T-helper 1 cell (primary cell): ENCODE measurements at regions not wholly inside any gene's neighbourhood (a gene's known extent, or its start where the extent isn't known, plus 50 kb on each side); places are given as distances from the start of the nearest gene placed in this dataset.

Experiments
- DNase-seq, 5 donors: peaks; one replicate each; pipeline ENCODE4 v3.0.0-alpha.2; 2012 to 2020

DNA sequence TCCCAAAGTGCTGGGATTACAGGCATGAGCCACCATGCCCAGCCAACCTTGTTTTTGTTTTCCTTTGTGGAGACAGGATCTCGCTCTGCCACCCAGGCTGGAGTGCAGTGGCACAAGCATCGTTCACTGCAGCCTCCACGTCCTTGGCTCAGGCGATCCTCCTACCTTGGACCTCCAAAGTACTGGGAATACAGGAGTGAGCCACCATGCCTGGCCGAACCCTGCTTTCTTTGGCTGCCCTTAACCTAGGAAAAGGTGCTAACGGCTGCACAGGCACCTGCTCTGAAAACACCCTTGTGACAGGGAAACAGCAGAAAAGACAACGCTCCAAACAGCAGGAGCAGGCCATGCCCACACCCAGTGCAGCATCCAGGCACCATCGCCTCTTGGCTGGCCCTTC, 71.9 kb downstream of the OAT start:
- no peak for DNase-seq

DNA sequence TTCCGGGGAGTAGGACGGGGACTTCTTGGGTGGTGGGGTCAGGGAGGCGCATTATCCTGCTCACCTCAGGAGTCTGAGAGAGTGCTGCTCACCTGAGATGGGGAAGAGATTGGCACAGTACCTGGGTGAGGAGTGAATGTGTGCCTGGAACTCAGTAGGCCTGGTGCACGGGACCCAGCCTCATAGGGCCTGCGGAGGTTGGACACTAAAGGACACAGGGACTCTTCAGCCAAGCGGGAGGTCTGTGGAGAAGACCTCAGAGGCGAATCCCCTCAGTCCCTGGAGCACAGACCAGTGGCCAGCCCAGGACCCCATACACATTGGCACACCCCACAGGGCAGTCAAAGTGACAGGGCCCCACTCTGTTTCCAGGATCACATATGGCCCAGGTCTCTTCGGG, 73.2 kb downstream of the OAT start:
- DNase-seq, result no peak

DNA sequence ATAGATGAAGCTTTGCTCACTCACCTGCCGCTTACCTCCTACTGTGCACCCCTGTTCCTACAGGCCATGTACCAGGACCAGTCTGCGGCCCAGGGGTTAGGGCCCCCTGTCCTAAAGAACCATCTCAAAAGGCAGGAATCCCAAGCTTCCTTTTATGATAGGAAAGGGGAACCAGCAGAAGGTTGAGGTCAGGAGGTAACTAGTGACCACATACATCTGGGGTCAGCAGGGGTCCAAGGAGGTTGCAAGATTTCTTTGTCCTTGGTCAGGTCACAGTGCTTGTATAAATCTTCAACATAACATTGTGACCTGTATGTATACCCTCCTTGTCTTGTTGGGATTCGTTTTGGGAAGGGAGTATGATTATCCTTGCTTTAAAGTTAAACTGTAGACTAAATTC, 73.8 kb downstream of the OAT start:
- no peak for DNase-seq

DNA sequence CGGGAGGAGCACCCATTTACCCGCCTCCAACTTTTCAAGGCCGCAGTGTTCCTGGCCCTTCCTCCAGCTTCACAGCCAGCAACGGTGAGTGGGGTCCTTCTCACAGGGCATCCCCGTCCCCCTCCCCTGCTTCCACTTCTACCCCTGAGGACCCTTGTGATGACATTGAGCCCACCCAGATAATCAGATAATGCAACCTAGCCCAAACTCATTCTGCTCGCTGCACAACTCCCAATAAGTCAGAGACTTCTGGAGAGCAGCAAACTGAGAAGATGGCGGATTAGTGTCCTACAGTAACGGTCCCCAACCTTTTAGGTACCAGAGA, 74.5 kb downstream of the OAT start:
- DNase-seq, result no peak

DNA sequence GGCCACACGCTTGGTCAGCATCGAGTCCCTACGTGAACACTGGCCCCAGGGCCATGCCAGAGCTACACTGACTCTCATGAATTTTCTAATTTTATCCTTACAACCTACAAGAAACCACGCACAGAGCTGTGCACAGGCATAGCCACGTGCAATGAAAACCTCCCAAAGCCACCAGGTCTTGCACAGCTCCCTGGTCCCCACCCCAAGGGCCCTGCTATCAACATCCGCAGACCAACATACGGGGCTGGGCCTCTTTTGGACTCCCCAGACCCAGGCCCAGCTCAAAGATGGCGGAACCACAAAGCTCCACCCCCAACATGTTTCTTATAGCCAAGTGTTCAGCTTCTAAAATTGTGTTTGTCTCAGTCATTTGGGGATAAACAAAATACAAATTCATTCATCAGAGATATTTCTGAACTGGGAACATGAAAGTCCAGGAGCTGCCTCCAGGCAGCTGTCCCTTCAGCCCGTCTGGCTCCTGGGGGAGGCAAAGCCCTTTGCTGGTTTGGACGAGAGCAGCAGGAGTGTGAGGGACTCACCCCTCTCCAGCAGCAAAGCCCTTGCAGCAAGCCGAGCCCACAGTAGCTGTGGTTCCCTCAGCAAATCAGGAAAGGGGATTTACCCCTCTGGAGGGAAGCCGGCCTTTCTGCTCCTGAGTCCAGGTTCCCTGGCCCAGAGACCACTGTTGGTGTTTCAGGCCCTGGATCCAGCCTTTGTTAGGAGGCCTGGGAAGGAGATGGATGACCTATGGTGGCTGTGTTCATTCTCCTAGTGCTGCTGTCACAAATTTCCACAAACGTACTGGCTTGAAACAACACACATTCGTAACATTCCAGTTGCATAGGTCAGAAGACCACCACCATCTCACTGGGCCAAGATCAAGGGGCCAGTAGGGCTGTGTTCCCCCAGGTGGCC, 75.1 kb downstream of the OAT start:
- DNase-seq, result no peak

DNA sequence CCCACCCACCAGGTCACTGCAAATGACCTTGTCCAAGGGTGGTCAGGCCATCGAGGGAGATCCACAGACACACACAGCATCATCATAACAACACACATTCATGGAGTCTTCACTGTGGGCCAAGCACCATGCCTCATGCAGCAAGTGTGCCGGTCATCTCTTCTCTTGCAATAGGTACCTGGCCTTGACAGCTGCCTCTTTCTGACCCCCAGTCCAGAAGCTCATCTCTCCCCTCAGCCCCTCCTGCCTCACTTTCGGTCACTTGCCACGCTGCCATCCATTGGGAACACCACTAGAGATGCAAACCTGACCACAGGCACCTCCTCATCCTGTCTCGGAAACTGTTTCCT, 75.9 kb downstream of the OAT start:
- no peak for DNase-seq

DNA sequence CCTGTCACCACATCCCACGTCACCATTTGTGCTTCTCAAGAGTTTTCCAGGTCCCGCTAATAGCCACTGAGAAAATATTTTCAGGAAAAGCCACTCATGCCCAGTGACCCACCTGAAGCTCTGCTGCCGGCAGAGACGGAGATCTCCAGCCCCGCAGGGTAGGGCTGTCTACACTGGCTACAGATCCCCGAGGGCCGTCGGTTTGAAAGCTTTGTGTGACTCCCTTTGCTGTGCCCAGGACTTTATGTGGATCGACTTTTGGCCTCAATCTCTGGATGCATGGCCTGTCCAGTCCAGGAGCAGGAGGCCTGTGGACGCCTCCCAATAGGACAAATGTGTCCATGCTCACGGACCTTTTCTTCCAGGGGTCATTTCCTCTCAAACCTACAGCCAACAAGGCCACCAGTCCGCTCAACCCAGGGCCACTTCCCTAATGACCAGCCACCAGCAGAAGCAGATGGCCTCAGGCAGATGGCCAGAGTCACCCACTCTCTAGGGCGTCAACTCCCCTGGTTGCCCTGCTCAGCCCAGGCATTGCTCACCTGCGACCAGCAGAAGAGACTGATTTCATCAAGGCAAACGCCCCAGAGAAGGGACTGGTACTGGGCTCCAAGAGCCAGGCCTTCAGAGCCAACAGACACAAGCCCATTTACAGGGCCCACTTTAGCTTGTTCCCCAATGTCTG, 76.4 kb downstream of the OAT start:
- DNase-seq, result no peak

DNA sequence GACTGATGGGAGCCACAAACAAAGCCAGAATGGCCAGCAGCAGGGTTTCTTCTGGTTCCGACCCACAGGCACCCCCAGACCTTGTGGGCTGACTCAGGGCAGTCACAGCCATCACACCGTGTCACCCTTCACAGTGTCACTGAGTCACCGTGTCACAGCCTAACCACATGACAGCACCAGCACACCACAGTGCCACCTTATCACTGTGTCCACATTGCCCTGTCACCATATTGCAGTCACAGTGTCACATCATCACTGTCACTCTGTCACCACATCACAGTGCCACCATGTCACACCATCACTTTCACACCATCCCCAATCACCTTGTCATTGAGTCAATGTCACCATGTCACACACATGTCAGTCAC, 77.0 kb downstream of the OAT start:
- peak in 1 of 5 donors; percentile 48 for DNase-seq

DNA sequence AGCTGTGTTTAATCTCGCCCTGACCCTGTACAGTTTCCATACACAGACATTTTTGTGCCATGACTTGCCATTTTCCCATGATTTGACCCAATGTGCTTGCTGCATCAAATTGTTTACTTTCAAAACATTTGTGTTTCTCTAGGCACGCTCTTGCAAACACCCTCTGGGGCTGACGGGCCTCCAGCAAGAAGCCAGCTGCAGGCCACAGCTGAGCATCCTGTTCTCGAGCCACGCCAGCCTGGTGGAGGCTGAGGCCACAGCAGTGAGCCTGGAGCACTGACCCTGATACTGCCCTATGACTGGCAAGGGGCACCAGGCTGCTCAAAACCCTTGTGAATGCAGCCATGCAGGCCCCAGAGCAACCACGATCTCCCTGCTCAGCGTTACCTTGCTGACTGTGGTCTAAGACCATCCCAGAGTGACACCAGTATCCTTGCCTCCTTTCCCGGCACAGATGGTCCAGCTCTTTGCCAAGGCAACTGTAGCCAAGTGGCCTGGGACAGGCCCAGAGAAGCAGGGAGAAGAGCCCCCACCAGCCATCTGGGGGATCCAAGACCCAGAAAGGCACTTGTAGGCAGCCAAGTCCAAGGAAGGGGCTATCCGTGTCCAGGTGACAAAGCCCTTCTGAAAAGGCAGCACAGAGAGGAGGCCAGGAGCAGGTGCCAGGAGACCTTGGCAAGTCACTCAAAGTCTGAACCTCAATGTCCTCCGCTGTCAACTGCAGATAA, 78.5 kb downstream of the OAT start:
- no peak for DNase-seq

DNA sequence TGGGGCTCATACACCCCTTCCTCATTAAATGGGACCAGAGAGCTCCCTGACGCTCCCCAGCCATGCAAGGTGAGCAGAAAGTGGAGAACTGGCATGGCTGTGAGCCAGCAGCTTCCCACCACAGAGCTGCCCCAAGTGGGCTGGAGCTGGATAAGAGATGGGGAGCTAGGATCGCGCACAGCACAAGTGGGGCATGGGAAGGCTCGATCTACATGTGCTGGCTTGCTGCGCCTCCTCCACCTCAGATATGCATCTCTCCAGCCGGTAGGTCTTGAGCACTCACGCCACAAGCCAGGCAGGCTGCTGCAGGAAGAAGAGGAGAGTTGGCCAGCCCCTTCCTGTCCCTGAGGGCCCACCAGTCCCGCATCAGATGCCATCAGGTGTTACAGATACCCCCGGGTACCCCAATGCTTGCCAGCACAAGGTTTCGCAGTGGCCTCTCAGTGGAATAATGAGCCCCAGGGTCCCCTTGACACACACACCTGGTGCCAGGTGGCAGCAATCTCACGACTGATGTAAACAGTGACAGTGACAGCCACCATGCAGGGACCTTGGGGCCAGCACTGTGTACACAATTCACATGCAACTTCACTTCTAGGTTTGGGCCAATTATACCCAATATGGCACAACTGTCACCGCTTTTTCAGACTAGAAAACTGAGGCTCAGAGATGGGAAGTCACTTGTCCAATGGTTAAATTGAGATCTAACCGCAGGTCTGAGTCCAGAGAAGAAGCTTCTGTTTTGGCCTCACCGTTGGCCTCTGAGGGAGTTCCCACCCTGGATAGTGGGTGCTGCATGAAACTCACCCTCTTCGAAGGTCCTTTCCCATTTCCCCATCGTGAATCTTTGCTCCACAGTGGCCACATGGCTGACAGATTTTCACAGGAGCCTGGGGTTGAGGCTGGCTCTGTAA, 79.3 kb downstream of the OAT start:
- DNase-seq, result no peak

DNA sequence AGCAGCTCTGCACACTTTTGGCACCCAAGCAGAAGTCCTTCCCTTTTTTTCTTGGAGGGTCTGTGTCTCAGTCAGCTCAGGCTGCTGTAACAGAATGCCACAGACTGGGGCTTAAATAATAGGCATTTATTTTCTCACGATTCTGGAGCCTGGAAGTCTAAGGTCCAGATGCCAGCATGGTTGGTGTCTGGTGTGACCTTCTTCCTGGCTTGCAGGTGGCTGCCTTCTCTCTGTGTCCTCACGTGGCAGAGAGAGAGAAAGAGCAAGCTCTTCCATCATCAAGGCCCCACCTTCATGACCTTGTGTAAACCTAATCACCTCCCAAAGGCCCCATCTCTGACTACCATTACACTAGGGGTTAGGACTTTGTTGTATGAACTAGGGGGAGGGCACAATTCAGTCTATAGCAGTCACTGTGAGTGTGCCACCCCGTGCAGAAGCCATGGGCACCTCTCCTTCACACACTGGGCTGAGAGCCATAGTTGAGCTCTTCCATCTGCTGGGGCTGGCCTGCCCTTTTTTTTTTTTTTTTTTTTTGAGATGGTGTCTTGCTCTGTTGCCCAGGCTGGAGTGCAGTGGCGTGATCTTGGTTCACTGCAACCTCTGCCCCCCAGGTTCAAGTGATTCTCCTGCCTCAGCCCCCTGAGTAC, 80.3 kb downstream of the OAT start:
- DNase-seq, result no peak

DNA sequence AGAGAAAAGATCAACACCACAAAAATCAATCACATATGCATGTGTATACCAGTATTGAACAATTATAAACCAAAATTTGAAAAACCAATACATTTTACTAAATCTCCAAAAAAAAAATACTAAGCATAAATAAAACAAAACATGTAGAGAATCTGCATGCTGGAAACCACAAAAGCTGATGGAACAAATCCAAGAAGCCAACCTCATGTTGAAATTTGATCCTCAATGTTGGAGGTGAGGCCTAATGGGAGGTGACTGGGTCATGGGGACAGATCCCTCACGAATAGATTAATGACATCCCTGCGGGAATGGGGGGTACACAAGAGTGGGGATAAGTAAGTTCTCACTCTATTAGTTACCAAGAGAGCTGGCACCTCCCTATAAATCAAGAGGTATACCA, 82.5 kb downstream of the OAT start:
- no peak for DNase-seq

DNA sequence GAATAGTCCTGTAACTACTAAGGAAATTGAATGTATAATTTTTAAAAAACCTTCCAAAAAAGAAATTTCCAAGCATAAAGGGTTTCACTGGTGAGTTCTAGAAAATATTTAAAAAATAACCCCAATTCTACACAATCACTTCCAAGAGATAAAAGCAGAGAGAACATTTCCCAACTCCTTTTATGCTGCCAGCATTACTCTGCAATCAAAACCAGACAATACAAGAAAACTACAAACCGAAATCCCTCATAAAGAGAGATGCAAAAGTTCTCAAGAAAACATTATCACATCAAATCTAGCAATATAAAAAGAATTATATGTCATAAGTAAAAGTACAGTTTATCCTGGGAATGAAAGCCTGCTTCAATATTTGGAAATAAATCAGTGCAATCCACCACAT, 84.8 kb downstream of the OAT start:
- DNase-seq, result no peak

DNA sequence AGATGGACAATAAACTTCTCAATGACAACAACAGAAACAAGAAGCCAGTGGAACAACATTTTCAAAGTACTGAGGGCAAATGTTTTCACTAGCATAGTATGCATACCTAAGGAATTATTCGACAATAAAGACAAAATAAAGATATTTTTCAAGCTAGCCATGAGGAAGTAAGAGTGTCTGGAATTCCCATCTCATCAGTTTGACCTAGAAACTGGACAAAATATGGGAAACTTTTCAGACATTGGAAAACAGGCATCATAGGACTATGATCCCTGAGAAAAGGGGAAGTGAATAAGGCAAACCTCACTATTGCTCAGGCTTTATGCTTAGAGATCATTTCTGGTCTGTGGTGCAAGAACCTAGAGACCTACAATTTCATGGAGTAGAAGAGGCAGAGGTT, 86.3 kb downstream of the OAT start:
- DNase-seq, result no peak

DNA sequence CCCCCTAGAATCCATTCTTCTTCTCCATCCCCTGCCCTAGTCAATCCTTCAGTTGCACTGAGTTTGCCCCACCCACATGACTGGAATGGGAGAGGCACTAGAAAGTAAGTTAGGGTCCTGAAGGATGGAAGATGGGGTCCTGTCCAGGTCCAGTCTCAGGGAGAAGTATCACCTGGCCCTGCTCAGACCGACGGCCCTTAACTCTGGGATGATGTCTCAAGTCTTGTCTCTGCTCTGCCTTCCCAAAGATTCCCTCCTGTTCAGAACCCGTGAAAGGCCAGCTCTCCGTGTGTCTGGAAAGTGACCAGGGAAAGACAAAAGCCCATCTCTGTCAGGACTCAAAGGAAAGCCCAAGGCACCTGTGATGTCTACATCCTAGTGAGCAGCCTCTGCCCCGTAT, 88.8 kb downstream of the OAT start:
- no peak for DNase-seq

DNA sequence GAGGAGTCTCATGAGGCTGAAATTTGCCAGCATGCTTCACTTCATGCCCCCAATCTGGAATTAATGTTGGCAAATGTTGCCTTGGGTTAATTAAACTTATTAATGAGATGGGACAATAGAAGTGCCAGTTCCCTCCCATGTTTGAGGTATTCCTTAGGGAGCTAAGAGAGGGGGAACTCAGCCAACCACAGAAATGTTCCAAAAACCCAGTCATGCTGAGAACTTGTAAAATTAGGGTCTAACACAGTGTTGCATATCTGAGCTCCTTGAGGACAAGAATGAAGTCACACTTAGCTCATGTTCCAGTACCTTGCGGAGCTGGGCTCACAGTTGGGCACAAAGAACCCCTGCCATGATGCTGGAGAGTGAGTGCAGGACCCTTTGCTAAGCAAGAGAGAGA, 89.4 kb downstream of the OAT start:
- no peak for DNase-seq

DNA sequence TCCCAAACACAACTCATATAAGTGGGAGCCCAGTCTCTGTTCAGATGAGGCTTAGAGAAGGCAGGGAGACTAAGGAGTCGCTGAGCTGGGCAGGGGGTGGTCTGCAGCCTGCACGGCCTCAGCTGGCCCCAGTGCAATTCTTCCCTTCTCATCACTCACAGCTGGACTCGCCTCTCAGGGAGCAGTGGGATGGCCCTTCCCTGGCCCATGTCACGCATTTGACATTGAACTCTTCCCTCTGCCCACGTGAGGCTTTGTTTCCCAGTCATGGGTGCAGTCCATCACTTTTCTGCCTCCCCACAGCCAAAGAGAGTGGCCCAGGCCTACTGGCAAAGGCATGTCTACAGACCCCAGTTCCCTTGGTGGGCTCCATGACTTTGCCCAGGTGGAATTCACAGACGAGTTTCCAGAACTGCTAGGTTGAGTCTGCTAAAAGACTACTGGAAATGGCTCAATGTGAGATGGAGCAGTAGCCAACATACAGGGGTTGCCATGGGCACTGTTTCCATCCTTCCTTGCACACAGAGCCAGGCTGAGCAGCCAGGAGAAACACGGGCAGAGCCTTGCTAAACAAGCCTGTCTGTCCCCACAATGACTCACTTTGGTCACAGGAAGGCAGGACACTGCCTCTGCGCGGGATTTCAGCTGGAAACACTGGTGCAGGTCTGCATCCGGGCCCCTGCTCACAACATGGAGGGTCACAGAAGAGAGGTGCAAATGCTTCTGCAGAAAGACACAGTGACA, 90.1 kb downstream of the OAT start:
- DNase-seq, result no peak

DNA sequence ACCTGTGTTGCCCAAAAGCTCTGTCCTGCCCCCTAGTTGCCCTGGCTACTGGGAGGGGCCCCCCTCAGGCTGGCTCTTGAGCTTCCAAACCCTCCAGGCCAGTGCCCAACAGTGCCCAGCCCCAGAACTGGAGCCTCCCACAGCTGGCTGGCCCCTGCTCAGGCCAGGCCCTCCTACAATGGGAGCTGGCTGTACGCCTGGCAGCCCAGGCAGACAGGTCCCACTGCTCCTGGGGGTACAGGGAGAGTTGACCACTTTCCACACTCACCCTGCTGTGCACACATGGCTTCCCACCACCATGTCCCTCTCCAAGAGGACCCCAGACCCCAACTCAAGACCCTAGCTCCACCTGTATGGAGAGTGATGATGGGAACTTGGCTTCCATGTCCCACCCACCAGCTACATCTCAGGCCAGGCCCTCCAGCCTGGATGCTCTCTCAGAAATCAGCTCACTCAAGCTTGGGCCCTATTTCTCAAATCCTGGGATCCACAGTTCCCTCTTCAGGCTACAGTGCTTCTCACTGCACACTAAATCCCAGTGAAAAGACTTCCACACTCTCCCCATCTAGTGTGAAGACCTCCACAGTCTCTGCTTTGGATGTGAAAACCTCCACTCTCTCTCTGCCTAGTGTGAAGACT, 92.6 kb downstream of the OAT start:
- no peak for DNase-seq

DNA sequence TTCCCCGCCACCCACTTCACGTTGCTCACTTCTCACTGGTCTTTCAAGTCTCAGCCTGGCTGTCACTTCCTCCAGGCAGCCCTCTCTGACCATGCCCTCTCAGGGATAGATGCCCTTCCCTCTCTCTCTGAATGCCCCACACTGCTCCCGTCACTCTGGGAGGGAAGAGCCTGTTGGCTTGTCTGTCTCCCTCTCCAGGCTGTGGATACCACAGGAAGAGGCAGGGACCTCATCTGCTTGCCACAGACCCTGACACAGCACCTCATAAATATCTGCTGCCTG, 93.1 kb downstream of the OAT start:
- DNase-seq, result no peak

DNA sequence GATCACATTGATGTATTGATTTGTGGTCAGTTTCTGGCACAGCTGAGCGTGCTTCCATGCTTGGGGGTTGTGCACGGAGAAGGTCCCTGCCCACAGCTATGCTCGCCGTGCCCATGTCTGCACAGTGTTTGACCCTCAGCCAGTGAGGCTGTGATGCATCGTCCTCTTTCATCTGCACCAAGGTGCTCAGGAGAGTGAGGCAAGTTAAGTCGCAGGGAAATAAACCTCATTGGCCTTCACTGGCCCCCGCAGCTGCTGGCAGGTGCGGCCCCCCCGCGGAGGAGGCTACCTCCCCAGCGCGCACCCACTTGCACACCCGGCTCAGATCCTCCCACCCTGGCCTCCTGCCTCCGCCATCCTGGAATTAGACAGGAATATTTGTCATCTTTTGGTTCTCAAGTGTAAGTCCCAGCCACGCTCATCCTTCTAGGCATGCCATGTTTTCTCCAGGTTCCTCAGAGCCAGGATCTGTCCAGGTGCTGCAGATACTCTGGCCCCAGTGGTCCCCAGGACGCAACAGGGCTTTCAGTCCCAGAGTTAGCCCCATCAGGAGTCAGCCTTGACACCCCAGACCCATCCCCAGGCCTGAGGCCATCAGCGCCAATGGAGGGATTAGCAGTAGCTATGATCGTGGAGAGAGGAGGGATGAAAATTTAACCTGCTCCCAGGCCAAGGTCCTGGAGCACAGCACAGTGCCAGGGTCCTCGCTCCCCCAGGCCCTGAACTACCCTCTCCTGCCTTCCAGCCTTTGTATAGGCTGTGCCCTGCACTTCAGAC, 93.7 kb downstream of the OAT start:
- DNase-seq, result no peak

DNA sequence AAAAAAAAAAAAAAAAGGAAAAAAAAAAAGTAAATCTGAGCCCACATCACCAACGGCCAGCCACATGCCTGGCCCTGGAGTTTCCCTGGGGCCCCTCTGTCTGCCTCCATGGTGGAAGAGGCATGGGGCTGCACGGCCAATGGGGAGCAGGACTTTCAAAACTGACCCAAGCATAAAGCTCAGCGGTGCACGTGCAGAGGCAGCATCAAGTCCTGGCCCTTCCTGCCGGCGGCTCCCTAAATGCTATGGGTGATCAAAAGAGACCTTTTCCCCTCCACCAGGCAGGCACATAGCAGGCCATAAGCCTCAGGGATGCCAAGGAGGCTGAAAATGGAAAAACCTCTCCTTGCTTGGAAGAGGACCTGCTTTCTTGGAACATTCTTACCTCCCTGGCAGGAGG, 94.3 kb downstream of the OAT start:
- no peak for DNase-seq
